ENCODE measurements at regions not wholly inside any gene's neighbourhood (a gene's known extent, or its start where the extent isn't known, plus 50 kb on each side); places are given as distances from the start of the nearest gene placed in this dataset.

DNA sequence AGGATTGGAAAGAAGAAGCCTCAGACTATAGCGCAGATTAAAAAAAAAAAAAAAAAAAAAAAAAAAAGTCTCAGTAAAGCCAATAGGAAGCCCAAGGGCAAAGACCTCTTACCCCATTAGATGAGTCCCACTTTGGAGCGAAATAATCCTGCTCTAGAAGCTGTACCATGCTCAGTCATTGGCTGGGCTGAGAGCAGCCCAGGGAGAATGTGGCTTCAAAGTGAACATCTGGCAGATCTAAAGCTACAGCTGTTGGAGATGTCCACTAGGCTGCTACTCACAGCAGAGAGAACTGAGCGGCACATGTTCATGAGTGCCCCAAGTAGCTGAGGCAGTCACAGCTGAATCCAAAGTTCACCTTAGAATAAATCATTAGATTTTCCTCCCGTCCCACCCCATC is 560.9 kb downstream of the MED13L start:
- no peak for FAIRE-seq
- DNase-seq (ENCODE audit: insufficient read length, low spot score): no peak

DNA sequence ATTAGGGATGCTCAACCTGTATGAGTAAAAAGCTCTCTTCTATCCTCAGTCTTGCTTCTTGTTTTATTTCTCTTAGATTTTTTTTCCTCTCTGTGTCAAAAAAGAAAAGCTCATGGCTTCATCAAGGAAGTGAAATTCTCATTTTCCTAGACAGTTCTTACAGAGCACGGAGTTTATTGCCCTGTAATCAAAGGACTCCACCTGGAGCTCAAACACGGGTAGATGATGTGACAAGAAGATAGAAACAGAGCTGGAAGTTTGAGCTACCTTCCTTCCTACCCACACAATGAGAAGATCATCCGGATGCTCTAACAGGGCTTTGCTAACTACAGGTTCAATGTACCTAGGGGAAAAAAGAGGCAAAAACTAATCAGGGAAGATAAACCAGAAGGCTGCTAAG is 564.8 kb downstream of the MED13L start:
- no peak for DNase-seq (ENCODE audit: insufficient read length, low spot score)
- no peak for FAIRE-seq

DNA sequence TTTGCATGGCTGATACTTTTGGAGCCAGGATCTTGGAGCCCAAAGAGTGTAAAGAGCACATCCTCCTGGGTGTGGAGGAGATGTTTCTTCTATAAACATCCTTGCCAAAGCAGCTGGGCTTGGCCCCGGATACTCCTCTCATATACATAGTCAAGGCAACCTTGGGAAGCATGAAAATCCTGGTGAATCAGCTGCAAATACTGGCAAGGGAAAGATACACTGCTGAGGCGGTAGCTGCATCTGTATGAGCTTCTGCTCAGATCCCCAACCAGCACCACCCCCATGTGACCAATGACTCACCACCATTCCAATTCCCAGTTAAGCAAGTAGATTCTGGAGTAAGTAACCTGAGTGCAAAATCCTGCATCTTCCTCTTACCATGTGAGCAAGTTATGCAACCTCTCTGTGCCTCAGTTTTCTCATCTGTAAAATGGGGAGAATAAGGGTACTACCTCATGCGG is 567.4 kb downstream of the MED13L start:
- FAIRE-seq (no peak), DNase-seq (ENCODE audit: insufficient read length, low spot score) (no peak)

DNA sequence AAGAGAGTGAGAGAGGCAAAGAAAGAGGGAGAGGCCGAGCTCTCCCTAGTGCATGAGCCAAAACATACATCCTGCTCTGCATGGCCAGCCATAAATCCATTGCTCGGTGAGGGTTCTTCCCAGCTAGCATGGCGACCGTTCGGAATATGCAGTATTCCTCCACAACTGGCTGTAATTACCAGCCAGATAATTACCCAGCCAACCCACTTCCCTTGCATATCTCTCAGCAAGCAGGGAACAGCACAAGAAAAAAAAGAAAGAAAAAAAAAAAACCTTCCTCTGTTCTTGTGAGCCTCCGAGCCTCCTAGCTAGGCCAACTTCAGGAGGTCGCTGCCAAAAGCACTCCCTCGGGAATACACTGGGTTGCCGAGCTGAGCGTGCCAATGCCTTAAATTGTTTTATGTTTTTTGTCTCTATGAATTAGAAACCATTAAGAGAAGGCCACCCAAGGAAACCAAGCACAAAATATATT is 567.9 kb downstream of the MED13L start:
- no peak for FAIRE-seq
- DNase-seq (ENCODE audit: insufficient read length, low spot score): no peak

DNA sequence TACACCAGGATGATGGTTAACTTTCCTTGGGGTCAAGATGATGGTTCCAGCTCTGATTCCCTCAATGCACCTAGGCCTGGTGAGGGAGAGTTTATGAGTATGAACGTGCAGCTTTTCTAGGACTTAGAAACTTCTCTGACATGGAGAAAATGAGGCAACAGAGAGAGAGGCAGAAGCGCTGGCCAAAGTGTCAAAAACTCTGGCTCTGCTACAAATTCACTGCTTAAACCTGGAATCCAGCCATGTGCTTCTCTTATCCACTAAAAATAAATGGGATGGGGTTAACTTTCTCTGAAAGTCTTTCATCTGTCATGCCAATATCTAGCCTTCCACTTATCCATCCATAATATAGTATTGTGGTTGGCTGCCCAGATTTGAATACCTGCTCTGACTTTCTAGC is 568.7 kb downstream of the MED13L start:
- DNase-seq (ENCODE audit: insufficient read length, low spot score) (no peak), FAIRE-seq (no peak)

DNA sequence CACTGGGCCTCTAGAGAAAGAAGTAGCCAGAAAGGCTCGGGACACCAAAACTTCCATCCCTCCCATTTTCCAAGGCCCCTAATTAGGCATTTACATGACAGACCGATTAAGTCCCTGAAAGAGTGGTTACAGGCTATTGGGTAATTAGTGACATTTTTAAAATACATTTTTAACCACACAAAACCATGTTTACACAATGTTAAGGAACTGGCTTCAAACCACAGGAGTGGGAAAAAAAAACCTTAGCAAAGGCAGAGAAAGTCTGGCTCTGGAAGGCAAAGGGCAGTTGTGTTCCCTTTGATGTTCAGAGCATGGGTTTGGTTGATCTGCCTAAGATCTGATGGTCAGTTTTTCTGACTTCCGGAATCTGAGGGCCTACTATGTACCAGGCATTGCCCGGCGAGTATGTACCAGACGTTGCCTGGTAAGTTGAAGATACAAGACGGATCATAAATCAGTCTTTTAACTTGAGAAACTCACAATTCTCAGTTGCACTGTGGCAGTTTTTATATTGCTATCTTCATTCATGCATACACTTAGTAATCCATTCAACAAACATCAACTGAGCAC is 576.5 kb downstream of the MED13L start:
- DNase-seq (ENCODE audit: insufficient read length, low spot score) (no peak), FAIRE-seq (no peak)

DNA sequence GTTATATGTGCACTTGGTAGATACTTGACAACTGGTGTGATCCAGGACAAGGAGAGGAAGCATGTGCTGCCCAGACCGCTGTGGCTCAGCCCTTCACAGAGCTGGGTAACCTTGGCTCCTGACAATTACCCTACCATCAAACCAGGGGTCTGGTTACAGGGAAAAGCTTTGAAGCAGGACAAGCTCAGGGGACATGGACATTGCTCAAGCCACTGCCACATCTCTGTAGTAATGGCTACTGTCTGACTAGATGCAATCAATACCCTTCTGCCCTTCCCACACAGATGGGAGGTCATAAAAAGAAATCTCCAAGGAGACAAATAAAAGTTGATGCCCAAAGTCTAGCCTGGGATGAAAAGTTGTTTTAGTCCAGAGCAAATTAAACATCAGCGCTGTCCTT is 577.4 kb downstream of the MED13L start:
- FAIRE-seq (no peak), DNase-seq (ENCODE audit: insufficient read length, low spot score) (no peak)

DNA sequence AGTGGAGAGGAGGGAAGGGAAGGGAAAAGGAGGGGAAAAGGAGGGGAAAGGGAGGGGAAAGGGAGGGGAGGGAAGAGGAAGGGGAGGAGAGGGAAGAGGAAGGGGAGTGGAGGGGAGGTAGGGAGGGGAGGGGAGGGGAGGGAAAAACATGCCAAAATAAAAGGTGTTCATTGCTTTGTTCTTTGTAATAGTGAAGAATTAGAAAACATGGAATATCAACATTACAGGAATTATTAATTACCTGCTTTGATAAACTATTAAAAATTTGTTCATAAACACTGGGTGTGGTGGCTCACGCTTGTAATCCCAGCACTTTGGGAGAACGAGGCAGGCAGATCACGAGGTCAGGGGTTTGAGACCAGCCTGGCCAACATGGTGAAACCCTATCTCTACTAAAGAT is 579.2 kb downstream of the MED13L start:
- DNase-seq (ENCODE audit: insufficient read length, low spot score) (no peak), FAIRE-seq (no peak)

DNA sequence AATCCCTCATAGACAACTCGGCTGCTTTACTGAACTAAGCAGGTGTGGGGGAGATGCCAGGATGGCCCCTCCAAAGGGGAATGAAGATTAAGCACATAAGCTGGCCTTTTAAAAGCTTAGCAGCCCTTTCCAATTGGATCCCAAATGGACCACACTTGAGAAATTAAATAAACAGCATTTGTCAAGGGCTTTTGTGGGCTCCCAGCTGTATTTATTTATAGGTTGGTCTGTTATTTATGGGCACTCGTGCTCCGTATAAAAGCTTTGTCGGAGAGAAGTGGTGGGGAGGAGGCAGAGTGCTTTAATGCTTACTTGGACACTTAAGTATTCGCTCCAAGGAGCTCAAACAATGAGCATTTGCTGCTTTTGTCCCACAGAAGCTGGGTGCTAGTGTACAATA is 580.2 kb downstream of the MED13L start:
- no peak for FAIRE-seq
- DNase-seq (ENCODE audit: insufficient read length, low spot score): no peak

DNA sequence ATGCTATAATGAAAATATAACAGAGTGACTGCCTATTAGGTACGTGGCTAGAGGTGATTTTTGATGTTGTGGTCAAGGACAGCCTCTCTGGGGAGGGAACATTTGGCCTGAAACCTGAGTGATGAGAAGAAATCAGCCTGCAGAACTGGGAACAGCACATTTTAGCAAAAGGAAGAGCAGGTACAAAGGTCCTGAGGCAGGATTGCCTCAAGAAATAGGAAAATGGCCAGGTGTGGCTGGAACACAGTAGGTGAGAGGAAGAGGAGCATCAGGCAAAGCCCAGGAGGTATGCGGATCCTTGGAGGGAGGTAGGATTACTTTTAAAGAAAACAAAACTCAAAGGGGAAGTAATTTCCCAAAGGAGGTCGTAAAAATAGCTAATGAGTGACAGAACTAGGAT is 582.9 kb downstream of the MED13L start:
- FAIRE-seq (no peak), DNase-seq (ENCODE audit: insufficient read length, low spot score) (no peak)

DNA sequence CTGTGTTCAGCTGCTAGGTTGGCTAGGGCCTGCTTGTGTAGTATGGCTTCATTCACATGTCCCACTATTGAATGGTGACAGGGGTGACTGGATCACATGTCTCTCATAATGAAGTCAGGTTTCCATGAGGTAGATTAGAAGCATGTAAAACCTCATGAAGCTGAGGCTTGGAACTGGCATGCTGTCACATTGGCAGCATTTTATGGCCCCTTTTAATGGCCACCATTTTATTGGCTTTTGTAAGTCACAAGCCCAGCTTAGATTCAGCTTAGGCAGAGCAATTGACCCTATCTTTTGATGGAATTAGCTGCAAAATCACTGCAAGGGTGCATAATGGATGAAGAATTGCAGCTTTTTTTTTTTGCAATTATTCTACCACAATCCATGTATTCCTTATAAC is 583.5 kb downstream of the MED13L start:
- DNase-seq (ENCODE audit: insufficient read length, low spot score): no peak
- FAIRE-seq: no peak

DNA sequence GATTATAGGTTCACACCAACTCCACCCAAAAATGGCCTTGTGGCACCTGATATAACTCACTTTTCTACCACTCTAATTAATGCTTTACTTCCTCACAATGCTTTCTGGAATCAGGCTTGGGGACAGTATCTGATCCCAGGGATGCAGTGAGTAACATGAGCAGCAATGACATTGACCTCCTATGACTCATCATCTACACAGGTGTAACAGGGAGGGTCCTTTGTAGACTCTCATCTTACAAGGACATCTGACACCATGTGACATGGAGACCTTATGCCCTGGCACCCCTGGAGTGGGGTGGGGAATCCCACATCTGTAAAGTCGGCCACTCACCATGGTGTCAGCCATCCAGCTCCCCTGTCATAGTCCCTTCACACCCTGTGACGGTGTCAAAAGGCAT is 586.4 kb downstream of the MED13L start:
- FAIRE-seq: no peak
- no peak for DNase-seq (ENCODE audit: insufficient read length, low spot score)

DNA sequence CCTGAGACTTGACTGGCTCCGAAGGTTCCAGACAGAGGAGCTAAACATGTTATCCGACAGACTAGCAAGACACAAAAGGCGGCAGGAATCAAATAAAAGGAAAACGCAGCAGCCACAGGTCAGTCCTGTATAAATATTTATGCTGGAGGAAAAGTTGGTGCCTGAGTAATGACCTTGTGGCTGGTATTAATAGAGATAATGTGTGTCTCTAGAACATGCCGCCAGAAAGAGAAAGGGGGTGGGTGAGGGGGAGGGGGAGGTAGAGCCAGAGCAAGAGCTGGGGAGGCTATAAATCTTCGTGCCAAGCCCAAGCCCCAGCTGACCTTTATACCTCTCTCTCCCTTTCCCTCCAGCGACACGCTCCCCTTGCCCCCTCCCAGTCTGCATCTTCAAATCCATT is 590.4 kb downstream of the MED13L start:
- FAIRE-seq: no peak

DNA sequence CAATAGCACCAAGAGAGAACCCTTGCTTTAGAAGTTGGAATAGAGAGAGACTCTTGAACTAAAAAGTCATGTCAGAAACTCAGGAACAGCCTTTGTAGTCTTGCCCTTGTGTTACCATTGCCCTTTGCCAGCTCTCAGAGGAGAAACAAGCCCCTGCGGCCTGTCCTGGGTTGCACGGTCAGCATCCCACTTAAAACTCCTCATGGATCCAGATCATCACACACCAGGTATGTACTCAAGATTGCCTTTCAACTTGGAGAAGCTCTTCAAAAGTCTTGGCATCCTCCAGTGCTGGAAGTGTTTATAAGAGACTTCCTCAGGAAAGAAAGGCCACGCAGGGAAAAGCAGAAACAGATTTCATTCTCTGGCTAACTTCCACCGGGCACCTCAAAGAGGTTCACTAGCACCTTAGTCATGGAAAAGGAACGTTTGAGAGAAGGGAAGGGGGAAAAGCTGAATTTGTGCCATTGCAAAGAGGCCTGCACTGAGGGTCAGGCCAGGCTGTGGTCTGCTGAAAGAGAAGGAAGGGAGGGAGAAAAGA is 594.2 kb downstream of the MED13L start:
- DNase-seq (ENCODE audit: insufficient read length, low spot score): no peak

More for the DNA sequence above, 590.4 kb downstream of the MED13L start:
- DNase-seq (ENCODE audit: insufficient read length, low spot score): no peak

DNA sequence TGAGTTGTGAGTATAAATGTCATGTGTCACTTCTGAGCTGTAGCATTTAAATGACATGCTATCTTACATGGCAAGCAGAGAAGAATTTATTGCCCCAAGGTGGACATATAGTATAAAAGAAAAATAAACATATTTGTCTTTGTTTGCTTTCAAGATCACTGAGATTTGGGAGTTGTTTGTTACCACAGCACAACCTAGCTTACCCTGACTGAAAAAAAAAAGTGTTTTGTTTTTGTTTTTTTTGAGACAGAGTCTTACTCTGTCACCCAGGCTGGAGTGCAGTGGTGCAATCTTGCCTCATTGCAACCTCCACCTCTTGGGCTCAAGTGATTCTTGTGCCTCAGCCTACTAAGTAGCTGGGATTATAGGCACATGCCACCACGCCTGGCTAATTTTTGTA is 596.5 kb downstream of the MED13L start:
- no peak for DNase-seq (ENCODE audit: insufficient read length, low spot score)
- no peak for FAIRE-seq

More for the DNA sequence above, 594.2 kb downstream of the MED13L start:
- no peak for FAIRE-seq

DNA sequence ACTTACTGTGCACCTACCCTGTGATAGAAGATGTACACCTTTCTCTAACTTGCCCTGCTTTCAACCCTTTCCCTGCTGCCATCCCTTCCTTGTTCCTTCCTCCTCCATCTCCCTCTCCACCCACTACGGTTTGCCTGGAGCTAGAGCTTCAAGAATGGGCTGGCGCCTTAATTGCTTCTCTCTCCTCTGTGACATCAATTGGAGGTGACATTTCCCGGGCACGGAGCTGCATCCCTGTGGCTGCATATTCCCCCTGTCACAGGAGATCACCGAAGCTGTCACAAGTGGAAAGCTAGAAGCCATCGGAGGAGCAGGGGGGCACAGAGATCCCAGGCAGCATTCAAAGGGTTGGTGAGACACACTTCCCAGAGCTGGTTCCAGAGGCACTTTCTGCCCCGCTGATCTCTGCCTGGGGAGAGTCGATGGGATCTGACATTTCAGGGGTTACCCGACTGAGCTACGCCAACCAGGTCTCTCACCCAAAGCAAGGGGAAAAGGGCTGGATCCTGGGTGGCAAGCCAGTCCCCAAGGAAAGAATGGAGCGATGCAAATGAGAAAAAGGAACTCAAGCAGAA is 604.9 kb downstream of the MED13L start:
- FAIRE-seq (no peak), DNase-seq (ENCODE audit: insufficient read length, low spot score) (no peak)

DNA sequence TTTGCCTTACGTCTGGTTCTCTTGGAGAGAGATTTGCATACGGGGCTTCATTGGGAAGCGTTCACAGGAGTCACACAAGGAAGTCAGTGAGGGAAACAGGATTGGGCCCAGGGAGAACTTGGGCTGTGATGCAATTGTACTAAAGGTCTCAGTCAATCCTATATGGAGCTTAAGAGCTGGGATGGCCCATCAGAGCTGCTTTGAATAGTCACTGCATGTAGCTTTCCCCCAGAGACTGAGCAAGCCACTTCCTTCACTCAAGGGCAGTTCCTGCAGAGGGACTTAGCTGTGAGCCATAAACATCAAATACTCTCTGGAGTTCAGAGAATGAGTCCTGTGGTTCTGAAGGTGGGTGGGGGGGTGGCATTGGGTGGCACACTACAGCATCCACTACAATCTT is 605.4 kb downstream of the MED13L start:
- DNase-seq (ENCODE audit: insufficient read length, low spot score) (no peak), FAIRE-seq (no peak)

DNA sequence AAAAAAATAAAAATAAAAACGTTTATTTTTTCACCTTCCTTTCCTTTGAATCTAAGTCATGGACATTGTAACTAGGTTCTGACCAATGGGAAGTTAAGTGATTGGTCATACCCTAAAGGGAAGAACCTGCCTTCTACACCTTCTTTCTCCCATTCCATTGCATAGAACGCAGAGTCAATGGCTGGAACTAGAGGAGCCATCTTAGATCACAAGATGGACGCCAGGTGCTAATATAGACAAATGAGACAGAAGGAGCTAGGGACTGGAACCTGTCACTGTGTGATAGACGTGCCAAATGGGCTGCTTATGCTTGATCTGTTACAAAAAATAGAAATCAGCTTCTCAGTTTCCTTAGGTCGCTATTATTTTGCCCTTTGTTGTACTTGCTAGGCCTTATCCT is 606.6 kb downstream of the MED13L start:
- DNase-seq (ENCODE audit: insufficient read length, low spot score) (no peak), FAIRE-seq (no peak)

DNA sequence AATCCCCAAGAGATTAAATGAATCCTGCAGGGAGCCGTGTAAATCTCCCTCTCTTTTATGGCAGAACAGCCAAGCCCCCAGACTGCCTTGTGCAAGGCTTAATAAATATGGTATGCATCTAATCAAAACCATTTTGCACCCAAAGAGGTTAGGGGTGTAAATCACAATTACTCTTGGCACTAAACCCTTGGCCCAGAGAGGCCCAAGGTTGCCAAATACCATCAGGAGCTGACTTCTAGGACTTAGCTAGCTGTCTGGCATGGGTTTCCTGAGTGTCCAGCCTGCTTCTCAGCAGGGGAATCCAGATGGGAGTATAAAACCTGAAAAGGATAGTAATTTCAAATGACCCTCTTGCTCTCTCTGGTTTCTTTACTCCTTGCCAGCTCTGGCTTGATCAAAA is 610.4 kb downstream of the MED13L start:
- DNase-seq (ENCODE audit: insufficient read length, low spot score): no peak
- no peak for FAIRE-seq

DNA sequence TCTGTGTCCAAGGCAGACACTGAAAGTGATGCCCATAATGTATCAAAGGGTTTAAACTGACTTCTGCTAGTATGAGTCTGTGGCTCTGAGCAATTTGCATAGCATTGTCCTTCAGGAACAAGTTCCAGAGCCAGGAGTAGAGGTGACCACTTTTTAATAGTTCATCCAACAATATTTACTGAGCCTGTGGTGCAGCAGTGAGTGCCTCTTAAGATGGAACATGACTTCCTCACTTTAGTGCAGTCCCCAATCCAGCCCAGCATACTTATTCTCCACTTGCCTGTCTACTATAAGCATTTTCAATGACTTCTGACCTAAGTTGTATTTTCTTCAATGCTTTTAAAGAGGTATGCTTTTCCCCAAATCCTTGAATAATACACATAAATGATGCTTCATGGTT is 611.3 kb downstream of the MED13L start:
- DNase-seq (ENCODE audit: insufficient read length, low spot score) (no peak), FAIRE-seq (no peak)

DNA sequence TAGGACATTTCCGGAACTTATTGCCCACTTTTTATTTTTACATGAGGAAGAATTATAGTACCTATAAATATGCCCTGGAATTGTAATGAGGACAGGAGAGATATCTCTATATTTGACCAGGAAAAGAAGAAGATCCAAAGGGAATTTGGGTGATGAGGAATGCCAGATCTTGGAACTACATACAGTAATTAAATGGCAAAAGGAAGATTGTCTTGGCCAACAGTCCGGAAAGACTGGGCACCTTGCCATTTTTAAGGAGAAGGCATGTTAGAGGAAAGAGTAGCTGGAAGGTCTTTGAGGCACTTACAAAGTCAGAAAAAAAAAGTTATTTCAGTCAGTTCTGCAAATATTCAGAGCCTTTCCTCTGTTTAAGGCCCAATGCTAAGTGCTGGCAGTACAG is 616.4 kb downstream of the MED13L start:
- FAIRE-seq (no peak), DNase-seq (ENCODE audit: insufficient read length, low spot score) (no peak)

DNA sequence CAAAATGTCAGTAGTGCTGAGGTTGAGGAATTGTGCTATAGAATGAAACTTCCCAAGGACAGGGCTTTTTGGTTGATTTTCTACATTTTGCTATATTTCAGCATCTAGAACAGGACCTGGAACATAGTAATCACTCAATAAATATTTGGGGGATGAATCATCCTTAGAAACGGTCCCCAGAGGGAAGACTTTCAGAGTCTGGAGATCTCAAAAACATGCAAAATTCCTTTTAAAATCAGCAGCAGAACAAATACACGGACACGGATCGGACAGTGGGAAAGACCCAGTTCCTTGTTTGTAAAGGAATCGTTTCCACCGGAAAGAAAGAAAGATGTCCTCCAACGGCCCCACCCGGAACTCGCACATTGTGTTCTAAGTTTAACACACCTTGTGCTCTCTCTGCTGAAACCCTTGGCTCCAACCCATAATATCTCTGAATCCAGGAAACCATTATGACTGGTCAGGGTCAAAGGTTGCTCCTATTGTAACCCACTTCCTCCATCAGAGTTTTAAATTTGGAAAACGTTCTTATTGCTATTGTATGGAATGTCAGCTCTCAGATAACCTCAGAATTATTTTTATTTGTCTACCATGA is 617.2 kb downstream of the MED13L start:
- FAIRE-seq (no peak), DNase-seq (ENCODE audit: insufficient read length, low spot score) (no peak)
